ENCODE measurements at regions not wholly inside any gene's neighbourhood (a gene's known extent, or its start where the extent isn't known, plus 50 kb on each side); places are given as distances from the start of the nearest gene placed in this dataset.
A peak's percentile ranks its signal among the peaks of the same experiment; 100 is the strongest.

GRCh38 chr6:169051371-169051770, 202.3 kb downstream of the THBS2 start:
- DNase-seq (ENCODE audit: low spot score) = no peak
- Histone ChIP-seq H3K4me1 (ENCODE audit: control insufficient read depth in 1 of 2, low read depth in 2 of 2) (peaks cover 6 to 11% of the 10 kb centered on the region in 2 donors), H3K4me3 (no peak overlapping the region), H3K9me3 (no peaks in the 10 kb centered on the region), H3K36me3 (no peaks in the 10 kb centered on the region), H3K27ac (no peak overlapping the region), H3K27me3 (replicated peaks; ENCODE audit: insufficient read depth) (no peaks in the 10 kb centered on the region)
- no peak for ATAC-seq (ENCODE audit: insufficient number of reproducible peaks, low FRiP score, low read depth)
- no peak for TF ChIP-seq CTCF (IDR thresholded peaks at IDR 0.05)

- no peaks in the 10 kb centered on the region for H3K36me3 ChIP-seq
- no peaks in the 10 kb centered on the region for H3K9me3 ChIP-seq
- TF ChIP-seq CTCF (IDR thresholded peaks at IDR 0.05) = no peak
- no peak for ATAC-seq (ENCODE audit: insufficient number of reproducible peaks, low FRiP score, low read depth)
- H3K27ac ChIP-seq = no peak overlapping the region
- DNase-seq (ENCODE audit: low spot score) = no peak
- no peak overlapping the region for H3K4me3 ChIP-seq
- no peaks in the 10 kb centered on the region for H3K27me3 ChIP-seq (replicated peaks; ENCODE audit: insufficient read depth)
- H3K4me1 ChIP-seq (ENCODE audit: control insufficient read depth in 1 of 2, low read depth in 2 of 2) = peaks cover 18 to 31% of the 10 kb centered on the region in 2 donors
These were observed 204.8 kb downstream of the THBS2 start for GRCh38 chr6:169048865-169049205.

- no peaks in the 10 kb centered on the region for H3K27me3 ChIP-seq (replicated peaks; ENCODE audit: insufficient read depth)
- H3K9me3 ChIP-seq = no peaks in the 10 kb centered on the region
- DNase-seq (ENCODE audit: low spot score) (no peak), ATAC-seq (ENCODE audit: insufficient number of reproducible peaks, low FRiP score, low read depth) (no peak)
- no peak for TF ChIP-seq CTCF (IDR thresholded peaks at IDR 0.05)
- H3K4me1 ChIP-seq (ENCODE audit: control insufficient read depth in 1 of 2, low read depth in 2 of 2) = peaks cover 18 to 31% of the 10 kb centered on the region in 2 donors
- H3K27ac ChIP-seq = no peak overlapping the region
- H3K36me3 ChIP-seq = no peaks in the 10 kb centered on the region
- H3K4me3 ChIP-seq = no peak overlapping the region
These were observed 205.3 kb downstream of the THBS2 start for GRCh38 chr6:169048185-169048864.

- DNase-seq (ENCODE audit: low spot score) (no peak), ATAC-seq (ENCODE audit: insufficient number of reproducible peaks, low FRiP score, low read depth) (no peak)
- no peak overlapping the region for H3K4me3 ChIP-seq
- TF ChIP-seq CTCF (IDR thresholded peaks at IDR 0.05) = no peak
- H3K9me3 ChIP-seq = no peaks in the 10 kb centered on the region
- H3K4me1 ChIP-seq (ENCODE audit: control insufficient read depth in 1 of 2, low read depth in 2 of 2) = peaks cover 18 to 31% of the 10 kb centered on the region in 2 donors
- H3K27ac ChIP-seq = peak overlapping the region; percentile 40 to 71
- H3K27me3 ChIP-seq (replicated peaks; ENCODE audit: insufficient read depth) = no peaks in the 10 kb centered on the region
- H3K36me3 ChIP-seq = no peaks in the 10 kb centered on the region
These were observed 206.3 kb downstream of the THBS2 start for GRCh38 chr6:169047345-169047744.

- peak; percentile 95 for ATAC-seq (ENCODE audit: insufficient number of reproducible peaks, low FRiP score, low read depth)
- TF ChIP-seq CTCF (IDR thresholded peaks at IDR 0.05) = no peak
- H3K27ac ChIP-seq = peak overlapping the region; percentile 40 to 71
These were observed 207.0 kb downstream of the THBS2 start for GRCh38 chr6:169046483-169047192.

More at GRCh38 chr6:169046483-169047192, 207.0 kb downstream of the THBS2 start:
- peaks cover 18 to 31% of the 10 kb centered on the region in 2 donors for H3K4me1 ChIP-seq (ENCODE audit: control insufficient read depth in 1 of 2, low read depth in 2 of 2)
- no peak overlapping the region for H3K4me3 ChIP-seq
- no peaks in the 10 kb centered on the region for H3K9me3 ChIP-seq
- no peaks in the 10 kb centered on the region for H3K36me3 ChIP-seq
- DNase-seq (ENCODE audit: low spot score) = no peak
- H3K27me3 ChIP-seq (replicated peaks; ENCODE audit: insufficient read depth) = no peaks in the 10 kb centered on the region

Data from thoracic aorta (tissue), 2 donors.